Testis (tissue), 2 donors: ENCODE measurements at regions not wholly inside any gene's neighbourhood (a gene's known extent, or its start where the extent isn't known, plus 50 kb on each side); places are given as distances from the start of the nearest gene placed in this dataset.

ENCODE experiments used
- DNase-seq: peaks from one replicate; pipeline ENCODE4 v3.0.0-alpha.2; 2019
- H3K27ac ChIP-seq, 2 donors: fragments of 200-600 bp; sonication (generic); one replicate each; pipeline ENCODE4 v1.5.1; 2019
- H3K27me3 ChIP-seq: fragments of 200-600 bp; sonication (generic); one replicate; pipeline ENCODE4 v1.5.1; 2019
- H3K36me3 ChIP-seq: fragments of 200-600 bp; sonication (generic); one replicate; pipeline ENCODE4 v1.5.1; 2017; ENCODE audit warnings: low read depth; ENCODE audit errors: missing control alignments
- H3K4me1 ChIP-seq: fragments of 200-600 bp; sonication (generic); one replicate; pipeline ENCODE4 v1.5.1; 2019
- H3K4me3 ChIP-seq, 2 donors: fragments of 200-600 bp; sonication (generic); one replicate each; pipeline ENCODE4 v1.5.1; 2017 to 2019
- H3K9me3 ChIP-seq: fragments of 200-600 bp; sonication (generic); one replicate; pipeline ENCODE4 v1.5.1; 2017
- POLR2A ChIP-seq: fragments of 450-650 bp; IDR thresholded peaks from one replicate; pipeline ENCODE4 v1.6.1; 2017; ENCODE audit warnings: antibody characterized with exemption, mild to moderate bottlenecking, moderate library complexity
- WGBS, 2 donors: methylation state at CpG; one replicate each; pipeline ENCODE4 v1.1.5; 2018; 5-methylcytosine and 5-hydroxymethylcytosine counted together
- intact Hi-C: fragments of 100-400 bp; cut with DNase I; formaldehyde crosslinking; loops from one replicate; pipeline ENCODE4 v1.15.1; 2023; ENCODE audit warnings: low total_unique reads
- TF ChIP-seq, protein P1 (sequence below), 3 experiments: fragments of 450-650 bp in 2 of 3; fragments of 200-600 bp in 1 of 3; sonication (generic) in 1 of 3; IDR thresholded peaks; one replicate each; pipeline ENCODE4 v1.5.1; 2016 to 2019; ENCODE audit warnings: antibody characterized with exemption in 3 of 3, mild to moderate bottlenecking in 2 of 3, moderate library complexity in 1 of 3

DNA sequence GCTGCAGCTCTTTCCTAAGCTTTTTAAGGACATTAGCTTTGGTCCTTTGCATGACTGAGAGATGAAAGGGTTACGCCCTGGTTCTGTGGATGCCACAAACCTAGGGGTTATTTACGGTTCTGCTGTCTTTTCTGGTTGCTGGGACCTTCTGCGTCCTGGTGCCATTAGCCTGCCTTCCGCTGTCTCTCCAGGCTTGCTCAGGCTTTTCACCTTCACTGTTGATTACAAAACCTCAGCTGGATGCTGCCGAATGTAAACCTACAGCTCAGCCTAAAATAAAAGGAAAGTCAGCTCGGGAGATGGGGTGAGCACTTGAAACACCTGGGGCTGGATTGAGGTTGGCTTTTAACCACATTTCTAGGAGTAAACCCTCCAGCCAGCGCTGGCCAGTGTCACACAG, 130.9 kb upstream of the ARHGAP28 start:
- Histone ChIP-seq H3K36me3 (no peaks in the 10 kb centered on the region), H3K27me3 (no peaks in the 10 kb centered on the region), H3K4me3 (no peak overlapping the region), H3K27ac (no peak overlapping the region), H3K4me1 (no peaks in the 10 kb centered on the region), H3K9me3 (no peaks in the 10 kb centered on the region)
- intact Hi-C loops: no loop called here
- TF ChIP-seq, protein P1, sequence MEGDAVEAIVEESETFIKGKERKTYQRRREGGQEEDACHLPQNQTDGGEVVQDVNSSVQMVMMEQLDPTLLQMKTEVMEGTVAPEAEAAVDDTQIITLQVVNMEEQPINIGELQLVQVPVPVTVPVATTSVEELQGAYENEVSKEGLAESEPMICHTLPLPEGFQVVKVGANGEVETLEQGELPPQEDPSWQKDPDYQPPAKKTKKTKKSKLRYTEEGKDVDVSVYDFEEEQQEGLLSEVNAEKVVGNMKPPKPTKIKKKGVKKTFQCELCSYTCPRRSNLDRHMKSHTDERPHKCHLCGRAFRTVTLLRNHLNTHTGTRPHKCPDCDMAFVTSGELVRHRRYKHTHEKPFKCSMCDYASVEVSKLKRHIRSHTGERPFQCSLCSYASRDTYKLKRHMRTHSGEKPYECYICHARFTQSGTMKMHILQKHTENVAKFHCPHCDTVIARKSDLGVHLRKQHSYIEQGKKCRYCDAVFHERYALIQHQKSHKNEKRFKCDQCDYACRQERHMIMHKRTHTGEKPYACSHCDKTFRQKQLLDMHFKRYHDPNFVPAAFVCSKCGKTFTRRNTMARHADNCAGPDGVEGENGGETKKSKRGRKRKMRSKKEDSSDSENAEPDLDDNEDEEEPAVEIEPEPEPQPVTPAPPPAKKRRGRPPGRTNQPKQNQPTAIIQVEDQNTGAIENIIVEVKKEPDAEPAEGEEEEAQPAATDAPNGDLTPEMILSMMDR (IDR thresholded peaks at IDR 0.05): no peak
- TF ChIP-seq POLR2A: no peak
- no peak for DNase-seq
- 81 to 83% methylated on average over 7 of the region's 7 CpGs for WGBS, 2 donors

DNA sequence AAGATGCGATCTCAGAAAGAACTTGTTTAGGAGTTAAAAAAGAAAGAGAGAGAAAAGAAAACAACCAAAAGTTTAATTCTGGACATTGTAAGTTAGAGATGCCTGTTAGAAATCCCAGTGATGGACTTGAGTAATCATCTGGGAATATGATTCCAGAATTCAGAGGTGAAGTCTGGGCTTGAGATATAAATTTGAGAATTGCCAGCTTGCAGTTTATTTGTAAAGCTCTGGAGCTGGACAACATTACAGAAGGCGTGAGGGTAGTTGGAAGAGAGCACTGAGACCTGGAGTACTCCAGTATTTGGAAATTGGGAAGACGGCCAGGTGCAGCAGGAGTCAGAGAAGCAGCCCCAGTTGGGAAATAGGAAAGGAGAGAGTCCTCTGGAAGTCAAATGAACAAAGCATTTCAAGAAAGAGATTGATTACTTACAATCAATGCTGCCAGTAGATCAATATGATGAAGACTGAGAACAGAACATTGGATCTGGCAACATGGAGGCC, 128.8 kb upstream of the ARHGAP28 start:
- DNase-seq: no peak
- TF ChIP-seq POLR2A: no peak
- TF ChIP-seq, protein P1 (IDR thresholded peaks at IDR 0.05): no peak
- intact Hi-C loops: no loop called here
- no peak overlapping the region for H3K4me3 ChIP-seq
- no peak overlapping the region for H3K27ac ChIP-seq
- no peaks in the 10 kb centered on the region for H3K9me3 ChIP-seq
- no peaks in the 10 kb centered on the region for H3K27me3 ChIP-seq
- WGBS, 2 donors: 73 to 77% methylated on average over 3 of the region's 3 CpGs
- no peaks in the 10 kb centered on the region for H3K36me3 ChIP-seq
- no peaks in the 10 kb centered on the region for H3K4me1 ChIP-seq

DNA sequence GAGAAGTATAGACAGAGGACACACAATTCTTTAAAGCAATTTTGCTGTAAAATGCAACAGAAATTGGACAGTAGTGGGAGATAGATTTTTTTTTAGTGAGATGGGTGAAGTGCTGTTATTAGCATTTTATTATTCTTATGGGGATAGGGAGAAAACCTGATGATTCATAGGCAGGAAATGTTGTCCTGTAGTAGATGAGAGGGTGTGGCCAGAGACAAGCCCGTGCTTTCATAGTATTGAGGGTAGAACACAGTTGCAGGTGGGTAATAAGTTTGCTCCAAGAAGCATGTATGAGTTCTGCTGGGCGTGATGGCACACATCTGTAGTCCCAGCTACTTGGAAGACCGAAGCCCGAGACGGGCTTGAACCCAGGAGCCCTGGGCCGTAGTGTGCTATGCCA, 128.3 kb upstream of the ARHGAP28 start:
- intact Hi-C loops: no loop called here
- Histone ChIP-seq H3K4me1 (no peaks in the 10 kb centered on the region), H3K36me3 (no peaks in the 10 kb centered on the region), H3K27me3 (no peaks in the 10 kb centered on the region), H3K4me3 (no peak overlapping the region), H3K27ac (no peak overlapping the region), H3K9me3 (no peaks in the 10 kb centered on the region)
- 87 to 92% methylated on average over 6 of the region's 6 CpGs for WGBS, 2 donors
- no peak for TF ChIP-seq POLR2A
- TF ChIP-seq, protein P1 (IDR thresholded peaks at IDR 0.05): no peak
- DNase-seq: no peak

DNA sequence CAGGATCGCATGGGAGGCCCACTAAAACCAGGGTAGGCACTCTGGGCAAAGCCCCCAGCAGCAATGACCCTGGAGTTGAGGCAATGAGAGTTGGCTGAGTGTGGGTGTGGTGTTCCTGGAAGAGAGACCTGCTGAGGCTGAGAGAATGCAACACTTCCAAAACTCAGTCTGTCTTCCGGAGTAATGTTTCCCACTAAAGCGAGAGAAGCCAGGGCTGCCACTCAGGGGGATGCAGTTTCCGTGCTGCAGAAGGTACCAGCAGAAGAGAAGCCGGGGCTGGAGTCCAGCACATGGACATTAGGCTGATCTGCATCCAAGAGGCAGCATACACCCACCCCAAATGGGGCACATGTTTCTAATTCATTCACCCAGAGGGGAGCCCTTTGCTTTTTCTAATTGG, 127.2 kb upstream of the ARHGAP28 start:
- Histone ChIP-seq H3K4me1 (no peaks in the 10 kb centered on the region), H3K27ac (no peak overlapping the region), H3K27me3 (no peaks in the 10 kb centered on the region), H3K4me3 (no peak overlapping the region), H3K36me3 (no peaks in the 10 kb centered on the region), H3K9me3 (no peaks in the 10 kb centered on the region)
- WGBS, 2 donors: 79 to 85% methylated on average over 5 of the region's 5 CpGs
- intact Hi-C loops: no loop called here
- DNase-seq: no peak
- TF ChIP-seq, protein P1 (IDR thresholded peaks at IDR 0.05): no peak
- TF ChIP-seq POLR2A: no peak

DNA sequence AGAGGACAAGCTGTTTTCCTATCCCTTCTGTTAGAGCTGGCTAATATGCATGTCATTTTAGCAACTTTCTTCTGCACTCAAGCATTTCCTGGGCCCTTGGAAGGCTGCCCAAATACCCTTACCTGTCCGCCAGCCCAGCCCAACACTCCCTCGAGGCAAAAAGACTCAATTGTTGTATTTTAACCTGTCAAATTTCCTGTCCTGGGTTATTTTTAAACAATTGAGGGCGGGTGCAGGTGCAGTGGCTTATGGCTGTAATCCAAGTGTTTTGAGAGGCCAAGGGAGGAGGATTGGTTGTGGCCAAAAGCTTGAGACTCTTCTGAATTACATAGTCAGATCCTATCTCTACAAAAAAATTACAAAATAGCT, 125.0 kb upstream of the ARHGAP28 start:
- no peaks in the 10 kb centered on the region for H3K9me3 ChIP-seq
- no peaks in the 10 kb centered on the region for H3K36me3 ChIP-seq
- no peaks in the 10 kb centered on the region for H3K27me3 ChIP-seq
- intact Hi-C loops: no loop called here
- H3K4me3 ChIP-seq: no peak overlapping the region
- no peak for DNase-seq
- H3K4me1 ChIP-seq: no peaks in the 10 kb centered on the region
- no peak overlapping the region for H3K27ac ChIP-seq
- WGBS, 2 donors: 74 to 80% methylated on average over 3 of the region's 3 CpGs
- TF ChIP-seq, protein P1 (IDR thresholded peaks at IDR 0.05): no peak
- TF ChIP-seq POLR2A: no peak
